ENCODE measurements at regions not wholly inside any gene's neighbourhood (a gene's known extent, or its start where the extent isn't known, plus 50 kb on each side); places are given as distances from the start of the nearest gene placed in this dataset.

- H3K9me3 ChIP-seq (ENCODE audit: control insufficient read depth, insufficient read depth, low read length), result peaks cover 5% of the 10 kb centered on the region; the same call in 1 of the 2 replicates
- H3K4me3 ChIP-seq (ENCODE audit: insufficient read depth, low read depth, low read length), result no peak overlapping the region
- no peak overlapping the region for H3K27ac ChIP-seq (ENCODE audit: insufficient read depth, low read length)
- H2BK120ac ChIP-seq (ENCODE audit: low read depth, low read length), result no peak overlapping the region
- H4K8ac ChIP-seq (ENCODE audit: low read depth in 2 of 2, low read length in 2 of 2), result no peak overlapping the region
- no peak overlapping the region for H3K56ac ChIP-seq (ENCODE audit: extremely low read depth, insufficient read depth, low read length)
- DNase-seq, result no peak
- H3K36me3 ChIP-seq (ENCODE audit: control insufficient read depth, insufficient read depth, low read length), result no peaks in the 10 kb centered on the region
- in situ Hi-C loops (cut with MboI; ENCODE audit: low sequenced_read_pairs), result no loop called here
- H4K91ac ChIP-seq (ENCODE audit: insufficient read depth, low read depth, low read length), result no peak overlapping the region
- H2BK5ac ChIP-seq (ENCODE audit: low read depth, low read length, poor library complexity, severe bottlenecking), result no peak overlapping the region
- no peak overlapping the region for H2AFZ ChIP-seq (replicated peaks; ENCODE audit: low read length, poor library complexity)
- H3K4ac ChIP-seq (ENCODE audit: low read depth, low read length), result no peak overlapping the region
- no peak overlapping the region for H3K4me2 ChIP-seq (ENCODE audit: low read depth, low read length)
- no CpG with 5 or more reads among the region's 2 CpGs for WGBS, 2 experiments (ENCODE audit: extremely low coverage in 2 of 2, insufficient read length in 1 of 2)
- H3K27me3 ChIP-seq (ENCODE audit: control insufficient read depth, insufficient read depth, low read length), result peaks cover 84% of the 10 kb centered on the region
- no peak overlapping the region for H2BK20ac ChIP-seq (ENCODE audit: low read depth, low read length)
- no TSS peak for BruUV-seq (replicated peaks)
- H3K4me1 ChIP-seq (ENCODE audit: control insufficient read depth, insufficient read depth, low read length), result no peaks in the 10 kb centered on the region; the same call in 1 of the 2 replicates
- H4K5ac ChIP-seq (ENCODE audit: low read depth, low read length), result no peak overlapping the region
- no peaks in the 10 kb centered on the region; the same call in 1 of the 2 replicates for H4K20me1 ChIP-seq (ENCODE audit: insufficient read depth, low read length)
- ChIA-PET POLR2A (ENCODE audit: unreplicated experiment) (no interaction called here), CTCF (interaction anchor here (0.6 kb wide), 1 partner anchor 21 kb away, joined by 3 read pairs; no protein-coding TSS in a partner anchor)
- no peak overlapping the region for H3K9ac ChIP-seq (ENCODE audit: low read depth, low read length)
- no peak overlapping the region for H2AK5ac ChIP-seq (ENCODE audit: low read depth, low read length)
- H3K14ac ChIP-seq (replicated peaks; ENCODE audit: low read depth, low read length), result no peak overlapping the region
- ATAC-seq (ENCODE audit: low read depth), result no peak
- no peaks in the 10 kb centered on the region for H3K79me1 ChIP-seq (ENCODE audit: low read depth in 1 of 2, low read length in 2 of 2)
- no peak overlapping the region for H2BK15ac ChIP-seq (ENCODE audit: low read depth, low read length)
- no peak overlapping the region for H2AK9ac ChIP-seq (replicated peaks; ENCODE audit: low read depth, low read length, poor library complexity)
- dilution Hi-C loops (cut with HindIII; ENCODE audit: low sequenced_read_pairs, unreplicated experiment), result no loop called here
- H3K9me1 ChIP-seq (ENCODE audit: insufficient read depth, low read length), result no peaks in the 10 kb centered on the region; the same call in 1 of the 2 replicates
- H3K18ac ChIP-seq (ENCODE audit: low read depth, low read length), result no peak overlapping the region
- no peak overlapping the region for H3K23ac ChIP-seq (ENCODE audit: low read depth, low read length)
- intact Hi-C loops (cut with micrococcal nuclease), result no loop called here
- no peak for TF ChIP-seq BHLHE40 (IDR thresholded peaks at IDR 0.05; ENCODE audit: low read depth, low read length)
- TF ChIP-seq MXI1 (IDR thresholded peaks at IDR 0.05; ENCODE audit: borderline replicate concordance, low read depth, low read length), result no peak
- no peak for TF ChIP-seq MAFK (IDR thresholded peaks at IDR 0.05; ENCODE audit: low read depth, low read length)
- no peak for TF ChIP-seq CHD1 (IDR thresholded peaks at IDR 0.05; ENCODE audit: low read depth, low read length)
These were observed 103.9 kb upstream of the FOXP4 start for GRCh38 chr6:41442352-41442672.

Measured in IMR-90 (cell line).